Activated CD8-positive, alpha-beta memory T cell treated with anti-CD3 and anti-CD28 coated beads, Interleukin-2, amount 10 ng/mL, durations not matched to agents 7 days and 5 days (primary cell): ENCODE measurements at regions not wholly inside any gene's neighbourhood (a gene's known extent, or its start where the extent isn't known, plus 50 kb on each side); places are given as distances from the start of the nearest gene placed in this dataset.

Experiments
- ATAC-seq: fragments of 150-1000 bp; cut with Tn5 transposase; one replicate; pipeline ENCODE4 v1.10.0; 2021; ENCODE audit warnings: moderate library complexity
- CTCF ChIA-PET: fragments of 350-600 bp; sonication (Branson Sonifier 250); formaldehyde crosslinking; loops from one replicate; lab custom pipeline; 2021; ENCODE audit warnings: antibody characterized with exemption; lab: Charles Lee
- DNase-seq: peaks from one replicate; pipeline ENCODE4 v3.0.0-alpha.2; 2020
- H3K27ac Mint-ChIP-seq: one replicate; pipeline ENCODE4 v1.8.0; 2021; ENCODE audit warnings: mild to moderate bottlenecking, mixed read lengths
- H3K27me3 Mint-ChIP-seq: one replicate; pipeline ENCODE4 v1.8.0; 2021; ENCODE audit warnings: mixed read lengths
- H3K36me3 Mint-ChIP-seq: one replicate; pipeline ENCODE4 v1.8.0; 2021; ENCODE audit warnings: mild to moderate bottlenecking, mixed read lengths
- H3K4me1 Mint-ChIP-seq: one replicate; pipeline ENCODE4 v1.8.0; 2021; ENCODE audit warnings: mixed read lengths
- H3K4me3 Mint-ChIP-seq: one replicate; pipeline ENCODE4 v1.8.0; 2021; ENCODE audit warnings: mild to moderate bottlenecking, moderate library complexity, mixed read lengths
- H3K9me3 Mint-ChIP-seq: one replicate; pipeline ENCODE4 v1.8.0; 2022; ENCODE audit warnings: low read depth, mixed read lengths

DNA sequence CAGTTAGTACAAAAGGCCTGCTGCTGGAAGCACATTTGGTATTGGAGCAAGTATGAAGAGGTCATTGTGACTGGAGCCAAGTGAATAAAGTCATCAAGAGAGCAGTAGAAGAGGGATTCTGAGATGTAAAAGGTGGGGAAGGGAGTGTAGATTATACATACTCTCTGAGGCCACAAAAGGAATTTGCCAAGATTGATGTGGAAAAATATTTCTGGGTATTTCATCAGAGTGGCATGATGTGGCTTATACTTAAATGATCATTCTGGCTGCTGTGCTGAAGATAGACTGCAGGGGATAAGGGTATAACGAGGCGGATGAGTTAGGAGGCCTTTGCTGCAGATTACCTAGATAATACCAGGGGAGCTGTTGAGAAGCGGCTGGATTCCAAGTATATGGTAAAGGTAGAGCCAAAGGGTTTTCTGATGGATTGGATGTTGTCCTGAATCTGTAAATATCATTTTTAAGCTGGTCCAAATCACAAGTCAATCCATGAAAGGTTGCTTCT is 231.8 kb upstream of the AGA start:
- Mint-ChIP-seq H3K9me3 (no peaks in the 10 kb centered on the region), H3K4me3 (no peak overlapping the region), H3K27me3 (no peaks in the 10 kb centered on the region), H3K4me1 (no peaks in the 10 kb centered on the region), H3K27ac (no peak overlapping the region), H3K36me3 (no peaks in the 10 kb centered on the region)
- CTCF ChIA-PET, result no interaction called here
- ATAC-seq (no peak), DNase-seq (no peak)

DNA sequence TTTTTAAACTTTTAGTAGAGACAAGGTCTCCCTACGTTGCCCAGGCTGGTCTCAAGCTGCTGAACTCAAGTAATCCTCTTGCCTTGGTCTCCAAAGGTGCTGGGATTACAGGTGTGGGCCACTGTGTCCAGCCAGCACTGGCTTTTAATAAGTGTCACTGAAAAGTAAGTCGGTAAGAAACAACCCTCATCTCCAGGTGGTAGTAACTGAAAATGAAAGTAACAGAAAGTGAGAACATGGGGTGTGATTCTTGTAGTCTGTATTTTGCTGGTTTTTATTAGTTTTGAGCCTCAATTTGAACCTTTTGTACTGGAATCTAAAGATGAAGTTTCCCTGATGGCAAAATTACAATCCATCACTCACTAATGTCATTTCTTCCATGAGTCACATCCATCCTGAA is 238.1 kb upstream of the AGA start:
- Mint-ChIP-seq H3K27ac (peak overlapping the region; percentile 22), H3K27me3 (no peaks in the 10 kb centered on the region), H3K4me1 (peaks cover 3% of the 10 kb centered on the region), H3K4me3 (no peak overlapping the region), H3K9me3 (no peaks in the 10 kb centered on the region), H3K36me3 (no peaks in the 10 kb centered on the region)
- ATAC-seq (no peak), DNase-seq (no peak)
- CTCF ChIA-PET, result no interaction called here

DNA sequence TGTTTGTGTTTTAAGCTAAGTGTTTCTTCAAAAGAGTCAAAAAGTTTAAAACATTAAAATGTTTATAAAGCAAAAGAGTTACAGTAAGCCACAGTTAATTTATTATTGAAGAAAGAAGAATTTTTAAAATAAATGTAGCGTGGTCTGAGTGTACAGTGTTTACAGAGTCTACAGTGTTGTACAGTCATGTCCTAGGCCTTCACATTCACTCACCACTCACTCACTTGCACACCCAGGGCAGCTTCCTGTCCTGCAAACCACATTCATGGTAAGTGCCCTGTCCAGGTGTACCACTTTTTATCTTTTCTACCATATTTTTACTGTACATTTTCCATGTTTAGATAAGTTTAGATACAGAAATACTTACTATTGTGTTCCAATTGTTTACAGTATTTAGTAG is 239.7 kb upstream of the AGA start:
- H3K27me3 Mint-ChIP-seq, result no peaks in the 10 kb centered on the region

DNA sequence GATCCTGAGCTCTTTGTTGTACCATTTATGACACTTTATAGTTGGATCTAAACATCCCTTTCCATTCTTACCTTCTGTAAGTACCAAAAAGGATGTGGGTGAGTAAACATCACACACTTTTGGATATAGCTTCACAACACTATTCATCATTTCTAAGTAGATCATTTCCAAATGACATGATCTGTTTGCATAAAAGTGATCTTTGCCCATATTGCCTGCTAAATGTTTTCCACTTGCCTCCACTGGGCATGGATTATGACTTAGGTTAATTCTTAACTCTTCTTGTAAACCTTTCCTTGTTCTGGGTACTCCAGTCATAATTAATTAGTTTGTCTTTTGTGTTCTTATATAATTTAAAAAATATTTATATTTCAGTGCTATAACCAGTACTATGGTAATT is 244.9 kb upstream of the AGA start:
- Mint-ChIP-seq H3K27me3 (no peaks in the 10 kb centered on the region), H3K4me3 (no peak overlapping the region), H3K27ac (no peak overlapping the region), H3K4me1 (no peaks in the 10 kb centered on the region), H3K36me3 (no peaks in the 10 kb centered on the region), H3K9me3 (no peaks in the 10 kb centered on the region)
- CTCF ChIA-PET, result no interaction called here
- no peak for ATAC-seq
- DNase-seq, result no peak

More for the DNA sequence above, 239.7 kb upstream of the AGA start:
- DNase-seq (no peak), ATAC-seq (no peak)
- H3K9me3 Mint-ChIP-seq, result no peaks in the 10 kb centered on the region
- H3K36me3 Mint-ChIP-seq, result no peaks in the 10 kb centered on the region
- CTCF ChIA-PET, result no interaction called here
- no peak overlapping the region for H3K4me3 Mint-ChIP-seq
- peaks cover 3% of the 10 kb centered on the region for H3K4me1 Mint-ChIP-seq
- H3K27ac Mint-ChIP-seq, result no peak overlapping the region

DNA sequence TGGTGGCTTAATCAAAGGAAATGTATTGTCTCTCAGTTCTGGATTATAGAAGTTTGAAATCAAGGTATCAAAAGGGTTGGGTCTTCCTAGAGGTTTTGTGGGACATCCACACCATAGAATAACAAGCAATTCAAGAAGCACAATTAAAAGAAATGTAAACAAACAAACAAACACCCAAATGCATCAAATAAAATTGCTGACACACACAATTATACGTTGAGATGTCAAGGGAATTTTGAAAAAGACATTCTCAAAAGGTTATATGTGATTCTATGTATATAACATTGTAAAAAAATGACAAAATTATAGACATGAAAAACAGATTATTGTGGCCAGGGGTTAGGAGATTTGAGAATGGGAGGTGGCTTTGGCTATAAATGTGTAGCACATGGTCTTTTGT is 250.7 kb upstream of the AGA start:
- no peaks in the 10 kb centered on the region for H3K4me1 Mint-ChIP-seq
- peaks cover 2% of the 10 kb centered on the region for H3K27me3 Mint-ChIP-seq
- H3K27ac Mint-ChIP-seq, result no peak overlapping the region
- H3K9me3 Mint-ChIP-seq, result no peaks in the 10 kb centered on the region
- H3K36me3 Mint-ChIP-seq, result no peaks in the 10 kb centered on the region
- CTCF ChIA-PET, result no interaction called here
- H3K4me3 Mint-ChIP-seq, result no peak overlapping the region
- ATAC-seq, result no peak
- no peak for DNase-seq

DNA sequence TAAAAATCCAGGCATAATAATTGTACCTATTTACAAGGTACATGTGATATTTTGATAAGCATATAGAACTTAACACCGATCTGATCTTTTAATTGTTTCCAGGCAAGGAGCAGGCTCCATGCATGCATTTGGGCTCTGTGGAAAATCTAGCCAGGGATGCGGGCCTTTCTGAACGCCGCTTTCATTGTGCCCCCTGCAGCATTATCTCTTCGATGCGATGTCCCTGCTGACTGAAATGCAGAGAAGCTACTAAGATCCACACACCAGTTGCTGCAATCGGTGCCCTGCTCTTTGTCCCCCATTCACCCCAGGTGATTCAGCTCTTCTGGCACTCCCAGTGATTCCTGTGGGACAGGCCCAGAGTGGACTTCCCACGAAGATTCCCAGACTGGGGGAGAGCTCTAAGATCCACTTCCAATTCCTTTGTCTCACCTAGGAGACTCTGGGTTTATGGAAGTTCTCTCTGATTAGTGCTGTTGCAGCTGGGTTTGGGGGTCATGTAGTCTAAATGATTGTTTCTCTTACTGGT is 254.3 kb upstream of the AGA start:
- Mint-ChIP-seq H3K9me3 (no peaks in the 10 kb centered on the region), H3K36me3 (no peaks in the 10 kb centered on the region), H3K4me1 (no peaks in the 10 kb centered on the region), H3K4me3 (no peak overlapping the region), H3K27ac (no peak overlapping the region), H3K27me3 (peaks cover 2% of the 10 kb centered on the region)
- CTCF ChIA-PET, result no interaction called here
- no peak for ATAC-seq
- DNase-seq, result no peak

DNA sequence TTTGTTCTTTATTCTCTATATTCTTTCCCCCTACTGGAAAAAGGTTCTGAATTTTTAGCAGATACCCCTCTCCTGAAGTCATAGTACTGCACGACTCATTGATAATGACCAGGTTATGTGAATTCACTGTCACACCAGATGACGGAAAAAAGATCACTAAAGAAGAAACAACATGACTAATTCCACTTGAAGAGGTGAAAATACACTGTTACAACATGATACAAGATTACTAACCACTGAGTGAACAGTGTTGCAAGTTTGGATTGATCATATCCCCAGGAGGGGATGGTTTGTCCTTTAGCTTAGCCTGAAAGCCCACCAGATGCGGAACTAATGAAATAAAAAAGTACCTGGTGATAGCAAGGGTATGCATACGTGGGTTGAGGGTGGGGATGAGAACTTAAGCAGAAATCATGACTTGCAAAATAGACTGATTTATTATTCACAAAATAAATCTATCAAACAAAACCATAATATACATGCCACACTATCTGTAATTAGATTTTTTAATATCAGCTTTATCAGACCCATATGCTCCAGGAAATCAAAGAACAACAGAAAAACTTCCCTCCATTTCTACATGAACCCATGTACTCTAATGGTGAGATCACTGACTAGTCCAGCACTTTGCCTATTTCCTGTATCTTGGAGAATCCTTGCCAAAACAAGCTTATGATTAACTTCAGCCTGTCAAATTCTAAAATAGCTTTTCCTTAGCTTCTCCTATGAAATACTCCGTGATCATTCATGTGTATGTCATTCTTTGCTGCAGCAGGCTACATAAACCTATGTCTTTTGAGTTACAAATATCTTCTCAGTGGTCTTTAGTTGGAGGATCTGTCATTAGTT is 257.4 kb upstream of the AGA start:
- Mint-ChIP-seq H3K4me1 (no peaks in the 10 kb centered on the region), H3K4me3 (no peak overlapping the region), H3K36me3 (no peaks in the 10 kb centered on the region), H3K27ac (no peak overlapping the region), H3K9me3 (no peaks in the 10 kb centered on the region), H3K27me3 (peaks cover 2% of the 10 kb centered on the region)
- CTCF ChIA-PET, result no interaction called here
- DNase-seq (no peak), ATAC-seq (no peak)

DNA sequence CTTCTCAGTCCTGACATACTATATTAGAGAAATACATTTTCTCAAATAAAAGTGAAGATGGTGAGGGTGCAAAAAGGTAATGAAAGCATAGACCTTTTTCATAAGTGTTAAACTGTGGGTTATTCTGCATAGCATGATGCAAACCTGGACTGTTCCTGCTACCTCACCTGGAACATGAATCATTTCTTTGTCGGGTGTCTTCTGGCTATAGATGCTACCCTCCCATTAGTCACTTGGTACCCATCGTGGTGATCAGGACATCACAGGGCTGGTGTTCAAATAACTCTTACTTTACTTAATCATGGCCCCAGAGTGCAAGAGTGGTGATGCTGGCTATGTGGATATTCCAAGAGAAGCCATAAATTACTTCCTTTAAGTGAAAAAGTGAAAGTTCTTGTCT is 264.7 kb upstream of the AGA start:
- H3K27me3 Mint-ChIP-seq, result no peaks in the 10 kb centered on the region
- CTCF ChIA-PET, result no interaction called here
- H3K36me3 Mint-ChIP-seq, result no peaks in the 10 kb centered on the region
- H3K4me1 Mint-ChIP-seq, result no peaks in the 10 kb centered on the region
- H3K9me3 Mint-ChIP-seq, result no peaks in the 10 kb centered on the region
- H3K4me3 Mint-ChIP-seq, result no peak overlapping the region
- DNase-seq (no peak), ATAC-seq (no peak)
- H3K27ac Mint-ChIP-seq, result no peak overlapping the region

DNA sequence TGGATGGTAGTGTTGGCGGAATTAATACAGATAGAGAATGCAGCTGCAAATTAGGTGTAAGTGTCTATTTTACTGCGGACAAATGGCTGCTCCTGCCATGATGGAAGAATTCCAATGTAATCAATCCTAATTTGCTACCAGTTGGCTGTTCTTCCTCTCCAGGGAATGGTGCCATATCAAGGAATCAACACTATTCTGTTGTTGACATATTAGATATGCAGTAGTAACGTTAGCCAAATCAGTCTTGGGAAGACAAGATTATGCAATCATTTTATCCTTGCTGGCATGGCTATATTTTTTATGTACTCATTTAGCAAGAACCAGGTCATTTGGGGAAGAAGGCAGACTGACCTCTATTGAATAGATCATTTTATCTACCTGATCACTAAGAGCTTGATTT is 271.2 kb upstream of the AGA start:
- H3K27ac Mint-ChIP-seq, result no peak overlapping the region
- no peaks in the 10 kb centered on the region for H3K4me1 Mint-ChIP-seq
- no peaks in the 10 kb centered on the region for H3K9me3 Mint-ChIP-seq
- no peaks in the 10 kb centered on the region for H3K27me3 Mint-ChIP-seq
- no peaks in the 10 kb centered on the region for H3K36me3 Mint-ChIP-seq
- CTCF ChIA-PET, result no interaction called here
- no peak overlapping the region for H3K4me3 Mint-ChIP-seq
- ATAC-seq (no peak), DNase-seq (no peak)

DNA sequence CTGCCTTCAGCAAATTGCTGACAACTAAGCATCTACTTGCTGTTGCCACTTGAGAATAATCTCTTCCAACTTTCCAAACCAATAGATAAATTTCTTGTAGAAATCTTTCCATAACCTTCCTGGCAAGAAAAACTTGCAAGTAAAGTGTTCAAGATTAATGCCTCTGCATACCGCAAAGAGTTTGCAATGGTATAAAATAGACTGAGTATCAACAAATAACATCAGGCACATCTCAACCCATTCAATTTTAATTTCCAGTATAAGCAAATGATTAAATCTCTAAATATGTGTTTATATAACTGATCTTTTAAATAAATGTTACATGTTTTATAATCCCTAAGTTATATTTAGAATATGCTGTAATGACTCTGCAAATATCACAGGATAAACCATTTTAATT is 275.2 kb upstream of the AGA start:
- no peaks in the 10 kb centered on the region for H3K4me1 Mint-ChIP-seq
- H3K9me3 Mint-ChIP-seq, result no peaks in the 10 kb centered on the region
- no peak overlapping the region for H3K27ac Mint-ChIP-seq
- H3K4me3 Mint-ChIP-seq, result no peak overlapping the region
- CTCF ChIA-PET, result no interaction called here
- H3K27me3 Mint-ChIP-seq, result no peaks in the 10 kb centered on the region
- ATAC-seq (no peak), DNase-seq (no peak)
- no peaks in the 10 kb centered on the region for H3K36me3 Mint-ChIP-seq

DNA sequence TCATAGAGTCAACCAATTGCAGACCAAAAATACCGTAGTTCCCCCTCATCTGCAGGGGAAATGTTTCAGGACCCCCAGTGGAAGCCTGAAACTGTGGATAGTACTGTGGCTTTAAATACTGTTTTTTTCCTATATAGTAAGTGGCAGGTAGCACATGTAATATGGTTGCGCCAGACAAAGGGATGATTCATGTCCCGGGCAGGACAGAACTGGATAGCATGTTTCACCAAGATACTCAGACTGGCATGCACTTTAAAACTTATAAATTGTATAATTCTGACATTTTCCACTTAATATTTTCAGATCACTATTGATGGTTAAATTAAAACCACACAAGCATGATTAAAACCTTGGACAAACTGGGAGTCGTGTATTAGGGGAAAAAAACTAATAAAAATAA is 276.3 kb upstream of the AGA start:
- ATAC-seq, result no peak
- H3K4me1 Mint-ChIP-seq, result no peaks in the 10 kb centered on the region
- CTCF ChIA-PET, result no interaction called here
- H3K9me3 Mint-ChIP-seq, result no peaks in the 10 kb centered on the region
- no peaks in the 10 kb centered on the region for H3K27me3 Mint-ChIP-seq
- no peak overlapping the region for H3K27ac Mint-ChIP-seq
- no peaks in the 10 kb centered on the region for H3K36me3 Mint-ChIP-seq
- H3K4me3 Mint-ChIP-seq, result no peak overlapping the region
- DNase-seq, result no peak

DNA sequence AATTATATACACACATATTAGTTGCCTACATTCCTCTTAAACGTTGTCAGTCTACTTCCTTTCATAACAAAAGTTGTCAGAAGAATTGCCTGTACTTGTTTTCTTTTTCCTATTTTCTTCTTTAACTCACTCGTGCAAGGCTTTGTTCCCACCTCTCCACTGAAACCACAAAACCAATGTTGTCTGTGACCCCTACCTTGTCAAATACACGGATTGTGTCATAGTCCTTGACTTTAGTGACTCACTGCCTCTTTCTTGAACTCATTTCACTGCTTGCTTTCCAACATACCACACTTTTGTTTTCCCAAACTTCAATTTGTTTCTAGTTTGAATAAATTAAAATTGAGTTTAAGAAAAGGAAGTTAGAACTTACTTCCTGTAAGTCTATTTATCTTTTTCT is 283.9 kb upstream of the AGA start:
- CTCF ChIA-PET, result no interaction called here
- no peak overlapping the region for H3K4me3 Mint-ChIP-seq
- H3K27me3 Mint-ChIP-seq, result no peaks in the 10 kb centered on the region
- H3K4me1 Mint-ChIP-seq, result no peaks in the 10 kb centered on the region
- no peak overlapping the region for H3K27ac Mint-ChIP-seq
- no peaks in the 10 kb centered on the region for H3K9me3 Mint-ChIP-seq
- ATAC-seq (no peak), DNase-seq (no peak)
- no peaks in the 10 kb centered on the region for H3K36me3 Mint-ChIP-seq

DNA sequence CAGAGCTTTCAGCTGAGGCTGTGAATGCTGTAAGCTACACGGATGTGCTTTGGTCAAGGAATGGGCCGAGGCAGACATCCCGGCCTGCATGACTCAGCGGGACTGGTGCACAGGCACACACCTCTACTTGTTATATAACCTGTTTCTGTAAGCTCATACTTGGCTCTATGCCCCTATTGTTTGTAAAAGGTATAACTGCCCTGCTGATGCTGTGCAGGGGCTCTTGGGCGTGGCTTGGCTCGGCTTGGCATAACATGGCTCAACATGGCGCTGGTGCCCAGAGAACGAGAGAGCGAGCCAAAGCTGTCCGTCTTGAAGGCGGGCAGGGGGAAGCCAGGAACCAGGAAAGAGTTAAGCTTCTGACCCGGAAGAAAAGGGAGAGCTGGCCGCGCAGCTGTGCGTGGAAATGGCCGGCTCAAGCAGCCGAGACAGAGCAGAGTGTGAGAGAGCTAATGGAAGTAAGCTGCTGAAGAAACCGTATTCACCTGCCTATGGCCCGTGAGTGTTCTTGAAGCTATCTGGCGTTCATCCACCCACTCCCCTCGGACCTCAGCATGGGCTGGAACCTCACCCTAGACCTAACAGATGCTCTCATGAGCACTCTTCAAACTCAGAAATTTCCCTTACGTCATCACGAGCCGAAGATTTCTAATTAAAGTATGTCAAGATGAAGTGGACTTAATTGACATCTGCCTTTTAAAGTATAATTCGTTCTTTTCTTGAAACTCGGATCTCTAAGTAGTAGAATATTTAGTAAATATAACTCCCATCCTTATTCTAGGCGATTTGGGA is 286.3 kb upstream of the AGA start:
- H3K27me3 Mint-ChIP-seq, result no peaks in the 10 kb centered on the region
- H3K4me3 Mint-ChIP-seq, result no peak overlapping the region

DNA sequence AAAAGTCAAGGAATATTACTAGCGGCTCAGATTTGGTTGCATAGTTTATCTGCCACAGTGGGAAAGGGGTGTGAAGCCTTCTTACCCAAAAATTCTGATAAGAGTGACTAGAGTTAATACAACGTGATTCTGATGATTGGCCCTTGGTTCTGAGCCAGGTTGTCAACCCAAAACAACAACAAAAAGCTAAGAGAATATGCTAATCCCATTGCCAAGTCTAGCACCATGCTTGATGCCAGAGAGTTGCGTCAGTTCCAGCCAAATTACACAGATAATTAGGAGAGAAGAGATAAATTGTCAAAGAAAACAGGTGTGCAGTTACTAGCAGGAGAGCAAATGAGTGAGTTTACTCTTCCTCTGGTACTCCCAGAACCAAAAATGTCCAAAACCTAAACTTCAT is 287.4 kb upstream of the AGA start:
- no peaks in the 10 kb centered on the region for H3K9me3 Mint-ChIP-seq
- DNase-seq, result no peak
- CTCF ChIA-PET, result no interaction called here
- no peaks in the 10 kb centered on the region for H3K36me3 Mint-ChIP-seq
- no peak for ATAC-seq
- H3K27me3 Mint-ChIP-seq, result no peaks in the 10 kb centered on the region
- no peaks in the 10 kb centered on the region for H3K4me1 Mint-ChIP-seq
- H3K27ac Mint-ChIP-seq, result no peak overlapping the region
- H3K4me3 Mint-ChIP-seq, result no peak overlapping the region

More for the DNA sequence above, 286.3 kb upstream of the AGA start:
- H3K4me1 Mint-ChIP-seq, result no peaks in the 10 kb centered on the region
- H3K9me3 Mint-ChIP-seq, result no peaks in the 10 kb centered on the region
- H3K27ac Mint-ChIP-seq, result no peak overlapping the region
- ATAC-seq, result no peak
- DNase-seq, result no peak
- CTCF ChIA-PET, result no interaction called here
- H3K36me3 Mint-ChIP-seq, result no peaks in the 10 kb centered on the region
